NCI-H524 (cell line): ENCODE measurements at regions not wholly inside any gene's neighbourhood (a gene's known extent, or its start where the extent isn't known, plus 50 kb on each side); places are given as distances from the start of the nearest gene placed in this dataset.
A peak's percentile ranks its signal among the peaks of the same experiment; 100 is the strongest.
"Not testable (repeated sequence)": the region's sequence is repeated elsewhere in the genome, so short reads cannot be mapped to it uniquely, and the experiment has no call there.

Experiments used
- DNase-seq, 2 experiments: peaks; one replicate each; lab custom pipeline; 2025; lab: John Stamatoyannopoulos, UW

GRCh38 chr1:73218995-73219546 lies 936.7 kb upstream of the NEGR1 start:
- no peak for DNase-seq

GRCh38 chr1:73205294-73205973 lies 923.1 kb upstream of the NEGR1 start:
- peak in 1 of 2 experiments; percentile 4 for DNase-seq

GRCh38 chr1:73197972-73198371 lies 915.6 kb upstream of the NEGR1 start:
- no peak for DNase-seq

GRCh38 chr1:73194965-73195364 lies 912.6 kb upstream of the NEGR1 start:
- DNase-seq = no peak

DNA sequence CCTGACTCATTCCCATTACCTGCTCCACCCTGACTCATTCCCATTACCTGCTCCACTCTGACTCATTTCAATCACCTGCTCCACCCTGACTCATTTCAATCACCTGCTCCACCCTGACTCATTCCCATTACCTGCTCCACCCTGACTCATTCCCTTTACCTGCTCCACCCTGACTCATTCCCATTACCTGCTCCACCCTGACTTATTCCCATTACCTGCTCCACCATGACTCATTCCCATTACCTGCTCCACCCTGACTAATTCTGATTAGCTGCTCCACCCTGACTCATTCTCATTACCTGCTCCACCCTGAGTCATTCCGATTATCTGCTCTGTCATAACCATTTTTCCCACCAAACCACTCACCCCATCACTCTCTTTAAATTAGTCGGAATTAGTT lies 901.2 kb upstream of the NEGR1 start:
- DNase-seq = not testable (repeated sequence)

DNA sequence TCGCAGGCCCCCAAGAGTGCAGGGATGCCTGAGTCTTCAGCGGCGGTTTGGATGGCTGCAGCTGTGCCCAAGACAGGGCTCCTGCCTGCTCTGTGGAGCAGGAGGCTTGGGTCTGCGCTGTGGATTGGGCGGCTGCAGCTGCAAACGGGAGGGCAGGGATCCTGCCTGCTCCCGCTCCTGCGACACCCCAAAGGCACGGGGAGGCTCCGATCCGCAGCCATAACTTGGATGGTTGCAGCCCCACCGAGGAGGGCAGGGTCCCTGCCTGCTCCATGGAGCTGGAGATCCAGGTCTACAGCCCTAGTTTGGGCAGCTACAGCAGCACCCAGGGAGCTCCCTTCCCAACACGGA lies 898.8 kb upstream of the NEGR1 start:
- DNase-seq = no peak

DNA sequence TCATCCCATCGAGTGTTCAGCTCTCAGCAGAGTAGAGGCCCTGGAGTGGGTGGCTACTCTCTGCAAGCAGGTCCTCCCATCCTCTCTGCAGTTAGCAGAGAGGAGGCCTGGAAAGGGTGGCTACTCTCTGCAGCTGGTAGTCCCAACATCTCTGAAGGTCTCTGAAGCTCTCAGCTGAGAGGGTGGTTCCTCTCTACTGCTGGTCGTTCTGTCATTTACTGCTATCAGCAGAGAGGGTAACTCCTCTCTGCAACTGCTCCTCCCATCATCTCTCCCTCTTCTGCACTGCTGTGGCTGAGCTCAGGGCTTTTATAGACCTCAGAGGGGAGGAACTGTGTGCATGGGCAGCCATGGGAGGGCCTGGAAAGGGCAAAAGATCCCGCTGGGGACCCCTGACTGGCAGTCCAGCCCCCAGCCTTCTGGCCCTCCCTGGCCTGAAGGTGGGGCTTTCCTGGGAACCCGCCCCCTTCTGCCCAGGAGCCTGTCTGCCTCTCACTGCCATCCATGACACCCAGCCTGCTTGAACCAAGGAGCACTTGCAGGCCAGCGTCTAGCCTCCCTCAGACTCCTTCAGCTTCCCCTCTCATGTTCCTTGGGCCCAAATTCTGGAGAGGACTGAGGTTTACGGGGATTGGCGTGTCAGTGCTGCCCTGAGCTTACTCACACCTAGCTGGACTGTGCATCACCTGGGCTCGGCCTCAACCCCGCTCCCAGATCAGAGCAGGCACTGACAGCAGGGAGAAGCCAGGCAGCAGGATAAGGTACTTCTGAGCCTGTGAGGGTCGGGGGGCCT lies 898.3 kb upstream of the NEGR1 start:
- DNase-seq = no peak

DNA sequence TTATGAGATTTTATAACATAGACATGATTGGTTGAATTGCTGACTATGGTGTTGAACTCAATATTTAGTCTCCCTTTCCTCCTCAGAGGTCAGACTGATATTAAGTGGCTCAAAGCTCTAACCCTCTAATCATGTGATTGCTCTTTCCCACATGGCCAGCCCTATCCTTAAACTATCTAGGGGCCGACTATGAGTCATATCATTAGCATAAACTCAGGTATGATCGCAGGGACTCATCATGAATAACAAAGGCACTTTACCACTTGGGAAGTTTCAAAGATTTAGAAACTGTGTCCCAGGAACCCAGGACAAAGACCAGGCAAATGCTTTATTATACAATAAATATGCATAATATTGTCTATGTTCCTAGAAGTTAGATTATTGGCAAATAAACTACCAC lies 894.6 kb upstream of the NEGR1 start:
- DNase-seq = no peak

- DNase-seq = no peak
Observed at GRCh38 chr1:73167009-73167657, 884.8 kb upstream of the NEGR1 start.

GRCh38 chr1:73162564-73162963 lies 880.2 kb upstream of the NEGR1 start:
- no peak for DNase-seq

DNA sequence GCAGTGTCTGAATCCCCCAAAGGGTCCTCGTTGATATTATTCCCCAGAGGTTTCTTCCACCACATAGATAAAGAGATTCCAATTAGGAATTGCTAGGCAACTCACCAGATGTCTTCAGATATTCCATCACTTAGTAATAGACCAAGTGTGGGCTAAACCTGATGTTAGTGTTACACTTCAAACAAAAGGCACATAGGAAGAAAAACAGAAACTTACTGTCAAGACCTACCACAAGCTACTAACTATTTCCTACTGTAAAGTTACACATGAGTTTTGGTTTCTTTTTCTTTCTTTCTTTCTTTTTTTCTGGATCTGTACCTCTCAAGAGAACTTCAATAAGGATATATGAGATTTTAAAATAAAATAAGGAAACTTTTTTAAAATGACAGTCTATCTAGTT lies 879.1 kb upstream of the NEGR1 start:
- DNase-seq = no peak

GRCh38 chr1:73160759-73161158 lies 878.4 kb upstream of the NEGR1 start:
- DNase-seq = no peak

DNA sequence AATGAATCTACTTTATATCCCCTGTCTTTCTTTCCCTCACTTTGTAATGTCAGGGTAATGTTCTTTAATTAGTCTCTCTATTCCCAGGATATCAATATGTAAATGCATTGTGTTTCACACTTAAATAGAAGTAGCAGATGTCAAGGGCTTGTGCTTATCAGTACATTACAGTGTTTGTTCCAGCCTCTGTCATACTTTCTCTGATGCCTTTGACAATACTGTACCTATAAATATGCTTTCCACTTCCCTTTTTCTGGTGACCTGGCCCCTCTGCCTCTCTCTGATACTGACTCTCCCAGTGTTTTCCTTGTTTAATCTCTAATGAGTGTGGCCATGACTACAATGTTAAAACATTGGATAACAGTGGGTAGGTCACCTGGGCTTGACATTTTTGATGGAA lies 862.0 kb upstream of the NEGR1 start:
- DNase-seq = no peak

GRCh38 chr1:73136975-73137374 lies 854.6 kb upstream of the NEGR1 start:
- DNase-seq = no peak

DNA sequence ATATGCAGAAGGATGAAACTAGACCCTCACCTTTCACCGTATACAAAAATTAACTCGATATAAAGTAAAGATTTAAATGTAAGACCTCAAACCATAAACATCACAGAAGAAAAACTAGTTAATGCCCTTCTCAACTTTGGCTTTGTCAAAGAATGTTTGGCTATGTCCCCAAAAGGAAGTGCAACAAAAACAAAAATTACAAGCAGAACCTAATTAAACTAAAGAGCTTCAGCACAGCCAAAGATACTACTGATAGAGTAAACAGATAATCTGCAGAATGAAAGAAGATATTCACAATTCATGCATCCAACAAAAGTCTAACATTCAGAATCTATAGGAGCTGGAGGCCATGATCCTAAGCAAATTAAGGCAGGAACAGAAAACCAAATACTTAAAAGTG lies 824.6 kb upstream of the NEGR1 start:
- no peak for DNase-seq

- no peak for DNase-seq
Observed at GRCh38 chr1:73105755-73106154, 823.4 kb upstream of the NEGR1 start.

DNA sequence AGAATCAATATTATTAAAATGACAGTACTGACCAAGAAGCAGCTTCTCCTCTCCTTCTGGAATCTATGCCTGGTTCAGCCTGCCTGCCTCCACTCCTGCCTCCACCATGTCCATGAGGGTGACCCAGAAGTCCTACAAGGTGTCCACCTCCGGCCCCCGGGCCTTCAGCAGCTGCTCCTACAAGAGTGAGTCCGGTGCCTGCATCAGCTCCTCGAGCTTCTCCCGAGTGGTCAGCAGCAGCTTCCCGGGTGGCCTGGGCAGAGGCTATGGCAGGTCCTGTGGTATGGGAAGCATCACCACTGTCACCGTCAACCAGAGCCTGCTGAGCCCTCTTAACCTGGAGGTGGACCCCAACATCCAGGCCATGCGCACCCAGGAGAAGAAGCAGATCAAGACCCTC lies 822.4 kb upstream of the NEGR1 start:
- no peak for DNase-seq

GRCh38 chr1:73100216-73100615 lies 817.9 kb upstream of the NEGR1 start:
- DNase-seq = peak in 1 of 2 experiments; percentile 27

- no peak for DNase-seq
Observed at GRCh38 chr1:73097917-73098316, 815.6 kb upstream of the NEGR1 start.

DNA sequence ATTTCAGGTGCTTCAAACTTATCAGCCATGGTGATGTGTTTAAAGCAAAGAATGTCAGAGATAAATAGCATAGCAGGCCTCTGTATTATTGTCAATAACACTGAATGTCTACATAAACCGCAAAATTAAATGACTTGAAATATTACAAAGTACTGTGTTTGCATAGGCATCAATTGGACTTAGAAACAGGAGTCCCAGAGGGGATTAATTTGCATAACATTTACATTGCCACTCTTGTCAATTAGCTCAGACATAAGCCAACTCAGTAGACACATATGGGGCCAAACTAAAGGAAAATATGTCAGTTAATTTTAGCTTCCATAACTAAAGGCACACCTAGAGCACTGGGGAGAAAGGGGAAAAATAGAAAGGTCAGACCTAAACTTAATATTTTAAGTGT lies 814.5 kb upstream of the NEGR1 start:
- peak in 1 of 2 experiments; percentile 16 for DNase-seq

- DNase-seq = no peak
Observed at GRCh38 chr1:73092383-73092782, 810.0 kb upstream of the NEGR1 start.

DNA sequence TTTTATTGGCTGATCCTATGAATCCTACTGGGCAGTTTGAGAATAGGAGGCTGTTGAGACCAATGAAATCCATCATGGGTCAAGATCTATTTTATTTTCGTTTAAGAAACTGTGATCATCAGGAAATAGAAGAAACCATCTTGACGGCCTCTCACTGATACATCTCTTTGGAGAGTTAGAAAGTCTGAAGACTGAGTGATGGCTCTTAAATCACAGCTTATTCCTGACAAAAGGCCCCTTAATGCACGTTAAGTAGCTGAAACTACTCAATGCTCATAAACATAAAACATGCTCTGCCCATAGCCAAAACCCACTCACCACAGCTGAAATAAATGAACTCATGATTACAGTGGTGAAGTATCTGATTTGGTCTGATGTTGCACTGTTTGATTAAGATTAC lies 784.5 kb upstream of the NEGR1 start:
- peak; percentile 17 to 67 for DNase-seq
